LNCaP clone FGC (cell line): ENCODE measurements at regions not wholly inside any gene's neighbourhood (a gene's known extent, or its start where the extent isn't known, plus 50 kb on each side); places are given as distances from the start of the nearest gene placed in this dataset.

Source experiments
- DNase-seq: peaks from one replicate; pipeline ENCODE4 v3.0.0-alpha.2; 2011; ENCODE audit warnings: low read depth
- H3K4me3 ChIP-seq: 2 replicates; pipeline ENCODE4 v1.5.1; 2011; ENCODE audit warnings: mild to moderate bottlenecking, low read depth, low read length, control low read depth
- TF ChIP-seq, protein P1 (sequence below): IDR thresholded peaks from 2 replicates; pipeline ENCODE4 v1.5.1; 2012; ENCODE audit warnings: mild to moderate bottlenecking; ENCODE audit not compliant: control insufficient read depth, insufficient read depth; ENCODE audit errors: extremely low read depth

GRCh38 chr6:105646391-105646867, 243.5 kb upstream of the PREP start:
- H3K4me3 ChIP-seq, result no peak overlapping the region
- DNase-seq, result no peak
- TF ChIP-seq, protein P1, sequence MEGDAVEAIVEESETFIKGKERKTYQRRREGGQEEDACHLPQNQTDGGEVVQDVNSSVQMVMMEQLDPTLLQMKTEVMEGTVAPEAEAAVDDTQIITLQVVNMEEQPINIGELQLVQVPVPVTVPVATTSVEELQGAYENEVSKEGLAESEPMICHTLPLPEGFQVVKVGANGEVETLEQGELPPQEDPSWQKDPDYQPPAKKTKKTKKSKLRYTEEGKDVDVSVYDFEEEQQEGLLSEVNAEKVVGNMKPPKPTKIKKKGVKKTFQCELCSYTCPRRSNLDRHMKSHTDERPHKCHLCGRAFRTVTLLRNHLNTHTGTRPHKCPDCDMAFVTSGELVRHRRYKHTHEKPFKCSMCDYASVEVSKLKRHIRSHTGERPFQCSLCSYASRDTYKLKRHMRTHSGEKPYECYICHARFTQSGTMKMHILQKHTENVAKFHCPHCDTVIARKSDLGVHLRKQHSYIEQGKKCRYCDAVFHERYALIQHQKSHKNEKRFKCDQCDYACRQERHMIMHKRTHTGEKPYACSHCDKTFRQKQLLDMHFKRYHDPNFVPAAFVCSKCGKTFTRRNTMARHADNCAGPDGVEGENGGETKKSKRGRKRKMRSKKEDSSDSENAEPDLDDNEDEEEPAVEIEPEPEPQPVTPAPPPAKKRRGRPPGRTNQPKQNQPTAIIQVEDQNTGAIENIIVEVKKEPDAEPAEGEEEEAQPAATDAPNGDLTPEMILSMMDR, result no peak

GRCh38 chr6:105645958-105646357, 243.1 kb upstream of the PREP start:
- H3K4me3 ChIP-seq, result no peak overlapping the region
- TF ChIP-seq, protein P1, result no peak
- no peak for DNase-seq

DNA sequence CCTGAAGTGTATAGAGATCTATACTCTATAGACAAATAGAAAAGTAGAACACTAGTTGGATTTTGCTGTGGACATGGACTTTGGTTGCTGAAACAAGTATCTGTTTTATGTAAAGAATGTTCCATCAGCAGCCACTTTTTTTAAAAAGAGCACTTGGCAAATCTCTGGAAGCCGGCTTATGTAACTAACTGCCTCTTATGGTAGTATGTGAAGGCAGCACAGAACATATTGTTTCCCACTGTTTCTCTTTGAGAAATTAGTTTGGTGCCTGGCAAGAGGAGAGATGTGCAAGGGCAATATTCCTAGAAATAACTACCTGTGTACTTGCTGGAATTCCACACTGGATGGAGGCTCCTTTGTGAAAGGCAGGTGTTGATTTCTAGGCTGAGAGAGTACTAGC, 242.3 kb upstream of the PREP start:
- no peak for DNase-seq
- TF ChIP-seq, protein P1, result no peak
- no peak overlapping the region for H3K4me3 ChIP-seq

- DNase-seq, result no peak
- TF ChIP-seq, protein P1, result no peak
Measured at GRCh38 chr6:105644691-105645090, 241.8 kb upstream of the PREP start.

GRCh38 chr6:105644073-105644489, 241.2 kb upstream of the PREP start:
- H3K4me3 ChIP-seq, result no peak overlapping the region
- TF ChIP-seq, protein P1, result no peak
- DNase-seq, result no peak

More at GRCh38 chr6:105644691-105645090, 241.8 kb upstream of the PREP start:
- no peak overlapping the region for H3K4me3 ChIP-seq

- TF ChIP-seq, protein P1, result no peak
- no peak overlapping the region for H3K4me3 ChIP-seq
- no peak for DNase-seq
Measured at GRCh38 chr6:105642708-105643107, 239.8 kb upstream of the PREP start.

DNA sequence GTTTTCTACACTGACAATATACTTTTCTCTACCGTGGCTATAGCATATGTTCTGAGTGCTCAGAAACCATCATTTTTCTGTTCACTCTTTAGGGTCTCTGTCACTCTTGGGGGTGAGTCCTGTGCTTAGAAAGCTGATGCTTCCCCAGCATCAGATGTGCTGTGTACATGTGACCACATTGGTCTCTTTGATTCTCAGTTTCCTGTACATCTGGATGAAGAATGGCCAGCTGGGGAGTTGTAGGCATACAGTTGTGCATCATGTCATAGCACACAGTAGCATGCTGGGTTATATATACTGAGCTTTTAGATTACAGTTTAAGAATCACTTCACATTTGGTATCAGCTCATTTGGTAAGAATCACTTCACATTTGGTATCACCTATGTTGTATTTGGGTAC, 238.6 kb upstream of the PREP start:
- no peak overlapping the region for H3K4me3 ChIP-seq
- no peak for DNase-seq
- TF ChIP-seq, protein P1, result no peak
